ENCODE measurements at regions not wholly inside any gene's neighbourhood (a gene's known extent, or its start where the extent isn't known, plus 50 kb on each side); places are given as distances from the start of the nearest gene placed in this dataset.
"Not testable (repeated sequence)": the region's sequence is repeated elsewhere in the genome, so short reads cannot be mapped to it uniquely, and the experiment has no call there.

DNA sequence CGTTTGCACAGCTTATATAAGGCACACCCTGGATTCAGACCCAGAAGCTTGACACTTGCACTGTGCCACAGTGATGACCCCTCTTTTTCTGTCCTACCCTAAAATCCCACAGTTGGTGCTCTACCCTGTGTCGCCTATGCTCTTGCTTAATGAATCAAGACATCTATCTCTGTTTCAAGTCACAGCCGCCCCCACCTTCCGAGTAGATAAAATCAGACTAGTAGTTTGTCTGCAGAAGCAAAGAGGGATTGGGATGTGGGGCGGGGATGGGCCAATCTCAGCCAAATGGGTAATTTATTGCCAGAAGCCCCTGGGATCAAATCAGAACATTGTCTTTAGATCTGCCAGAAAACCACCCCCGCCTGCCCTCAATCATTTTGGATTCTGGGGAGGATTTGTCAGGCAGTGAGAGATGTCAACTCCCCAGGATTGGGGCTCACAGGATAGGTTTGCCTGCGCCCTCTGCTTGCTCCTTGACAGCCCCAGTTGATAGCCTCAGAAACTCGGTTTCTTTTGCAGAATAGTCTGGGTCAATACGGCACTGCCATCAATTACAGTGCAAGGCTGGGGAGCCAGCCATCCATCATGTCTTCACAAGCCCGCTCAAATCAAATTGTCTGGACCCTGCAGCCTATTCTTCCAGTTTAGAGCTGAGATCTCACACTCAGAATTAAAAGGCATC is 520.8 kb downstream of the GRIN2A start:
- no peak for DNase-seq

DNA sequence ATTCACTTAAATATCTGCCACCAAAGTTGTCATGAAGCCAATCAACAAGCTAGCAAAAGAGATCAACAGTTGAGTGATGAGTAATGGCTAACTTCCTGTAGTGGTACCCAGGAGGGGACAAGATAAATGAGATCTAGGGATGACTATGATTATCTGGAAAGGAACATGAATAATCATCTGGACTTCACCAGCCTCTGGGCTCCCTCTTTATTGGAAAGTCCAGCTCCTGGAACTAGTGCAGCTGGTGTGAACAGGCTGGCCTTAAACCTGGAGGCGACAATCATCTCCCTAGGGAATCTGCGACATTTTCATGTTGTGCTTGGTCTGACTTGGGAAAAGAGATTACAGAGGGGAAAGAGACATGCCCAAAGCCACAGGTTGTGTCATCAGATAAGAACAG is 518.6 kb downstream of the GRIN2A start:
- no peak for DNase-seq

- DNase-seq: no peak
Measured at GRCh38 chr16:9665851-9666271, 516.4 kb downstream of the GRIN2A start.

GRCh38 chr16:9666834-9667480 is 515.3 kb downstream of the GRIN2A start:
- no peak for DNase-seq

GRCh38 chr16:9670033-9670432 is 512.2 kb downstream of the GRIN2A start:
- no peak for DNase-seq

GRCh38 chr16:9670616-9671015 is 511.6 kb downstream of the GRIN2A start:
- DNase-seq: not testable (repeated sequence)

- not testable (repeated sequence) for DNase-seq
Measured at GRCh38 chr16:9676560-9677300, 505.5 kb downstream of the GRIN2A start.

GRCh38 chr16:9677301-9677653 is 505.0 kb downstream of the GRIN2A start:
- DNase-seq: no peak

- DNase-seq: no peak
Measured at GRCh38 chr16:9679213-9679767, 502.9 kb downstream of the GRIN2A start.

GRCh38 chr16:9680019-9680655 is 502.1 kb downstream of the GRIN2A start:
- no peak for DNase-seq

GRCh38 chr16:9680968-9681367 is 501.3 kb downstream of the GRIN2A start:
- no peak for DNase-seq

DNA sequence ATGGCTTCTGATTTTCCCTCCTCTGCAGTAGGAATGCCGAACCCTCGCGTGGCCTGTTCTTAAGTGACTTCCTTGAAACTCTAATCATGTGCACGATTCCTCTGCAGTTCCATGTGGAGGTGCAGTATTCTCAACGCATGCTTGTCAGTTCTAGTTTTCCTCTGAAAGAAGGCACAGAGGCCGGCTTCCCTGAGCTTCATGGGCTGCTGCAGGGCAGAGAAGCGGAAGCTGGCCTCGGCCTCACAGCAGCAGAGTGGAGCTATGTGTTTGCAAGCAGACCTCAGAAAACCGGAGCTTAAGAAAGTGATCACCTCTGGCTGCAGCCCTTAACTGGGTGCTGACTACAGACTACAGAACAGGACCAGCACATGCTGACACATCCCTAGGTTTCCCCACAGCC is 500.7 kb downstream of the GRIN2A start:
- DNase-seq: no peak

DNA sequence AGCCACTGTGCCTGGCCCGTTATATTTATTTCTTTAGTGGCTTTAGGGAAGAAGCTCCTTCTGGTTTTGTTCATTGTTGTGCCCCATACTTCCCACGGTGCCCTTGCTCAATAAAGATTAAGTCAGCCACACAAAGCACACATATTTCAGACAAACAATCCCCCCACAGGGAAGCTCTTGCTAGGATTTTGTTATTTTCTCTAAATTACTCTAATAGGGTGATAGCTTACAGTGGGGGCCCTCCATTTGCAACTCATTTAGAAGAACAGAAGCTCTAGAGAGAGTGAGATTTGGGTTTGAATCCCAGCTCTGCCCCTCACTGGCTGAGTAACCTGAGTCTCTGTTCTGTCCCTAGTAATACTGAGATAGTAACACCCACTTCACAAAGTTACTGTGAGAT is 499.9 kb downstream of the GRIN2A start:
- no peak for DNase-seq

DNA sequence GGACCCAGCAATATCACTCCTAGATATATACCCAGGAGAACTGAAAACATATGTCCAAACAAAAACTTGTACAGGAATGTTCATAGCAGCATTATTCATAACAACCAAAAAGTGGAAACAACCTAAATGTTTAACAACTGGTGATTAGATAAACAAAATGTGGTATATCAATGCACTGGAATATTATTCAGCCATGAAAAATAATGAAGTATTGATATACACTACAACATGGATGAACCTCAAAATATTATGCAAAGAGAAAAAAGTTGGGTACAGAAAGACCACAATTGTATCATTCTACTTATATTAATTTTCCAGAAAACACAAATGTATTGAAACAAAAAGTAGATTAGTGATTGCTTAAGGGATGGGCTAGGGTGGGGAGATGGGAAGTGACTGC is 498.6 kb downstream of the GRIN2A start:
- no peak for DNase-seq

GRCh38 chr16:9687737-9688319 is 494.4 kb downstream of the GRIN2A start:
- DNase-seq: no peak

DNA sequence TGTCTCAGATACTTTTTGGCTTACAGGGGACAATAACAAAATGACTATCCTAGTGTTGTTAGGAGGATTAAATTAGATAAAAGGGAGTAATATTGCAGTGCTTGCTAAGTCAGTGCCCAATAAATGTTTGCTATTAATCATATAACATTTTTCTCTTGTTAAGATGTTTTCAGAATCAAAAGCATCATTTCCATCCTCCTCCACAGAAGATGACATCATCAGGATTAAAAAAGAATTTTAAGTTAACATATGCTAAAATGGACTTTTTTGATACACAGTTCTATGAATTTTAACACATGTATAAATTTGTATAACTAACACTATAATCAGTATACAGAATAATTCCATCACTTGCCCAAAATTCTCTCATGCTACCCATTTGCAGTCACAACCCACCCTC is 492.6 kb downstream of the GRIN2A start:
- no peak for DNase-seq

- no peak for DNase-seq
Measured at GRCh38 chr16:9695152-9695551, 487.1 kb downstream of the GRIN2A start.
